ENCODE measurements at regions not wholly inside any gene's neighbourhood (a gene's known extent, or its start where the extent isn't known, plus 50 kb on each side); places are given as distances from the start of the nearest gene placed in this dataset.

GRCh38 chr4:152072001-152072485 is 311.2 kb upstream of the GATB start:
- TF ChIP-seq CTCF (IDR thresholded peaks at IDR 0.05 in 8 of 11, conservative IDR thresholded peaks at IDR 0.05 in 3 of 11) = no peak
- no peak for TF ChIP-seq POLR2AphosphoS5 (IDR thresholded peaks at IDR 0.05)
